ENCODE measurements at regions not wholly inside any gene's neighbourhood (a gene's known extent, or its start where the extent isn't known, plus 50 kb on each side); places are given as distances from the start of the nearest gene placed in this dataset.

DNA sequence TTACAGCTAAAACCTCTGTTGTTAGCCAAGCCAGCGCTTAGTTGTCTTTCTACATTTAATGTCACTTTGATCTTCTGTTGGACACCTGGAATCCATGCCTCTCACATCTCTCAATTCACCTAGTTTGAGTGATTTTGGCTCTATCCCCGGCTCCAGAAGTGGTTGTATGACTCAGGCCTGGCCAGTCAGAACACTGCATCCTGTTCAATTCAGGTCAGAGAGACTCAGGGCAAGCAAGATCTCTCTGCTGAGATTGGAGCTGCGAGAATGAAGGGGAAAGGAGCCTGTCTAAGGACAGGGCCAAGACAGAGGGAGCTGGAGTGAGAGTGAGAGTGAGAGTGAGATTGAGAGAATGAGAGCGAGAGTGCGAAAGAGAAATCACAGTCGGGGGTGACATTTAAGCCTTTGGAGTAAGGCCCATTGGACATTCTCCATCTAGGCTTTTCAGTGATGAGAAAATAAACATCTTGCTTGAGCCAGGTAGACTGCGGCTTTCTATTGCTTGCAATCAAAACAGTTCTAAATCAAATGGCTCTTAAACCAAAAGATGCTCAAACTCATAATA is 83.3 kb upstream of the DYNC1I1 start:
- intact Hi-C loops (cut with DNase I): loop anchor here (5.0 kb wide), 2 partner anchors 162 to 177 kb away; no protein-coding TSS in a partner anchor
- DNase-seq: peak; percentile 76
- Histone ChIP-seq H3K4me1 (peaks cover 0 to 4% of the 10 kb centered on the region in 2 donors), H3K4me3 (replicated peaks in 1 of 3) (no peak overlapping the region), H3K27me3 (no peaks in the 10 kb centered on the region), H3K36me3 (no peaks in the 10 kb centered on the region), H3K9me3 (no peaks in the 10 kb centered on the region), H3K27ac (peak overlapping the region in 1 of 3 donors; percentile 26)
- WGBS, 2 donors: 36 to 39% methylated on average over 7 of the region's 7 CpGs
- TF ChIP-seq, protein P1, sequence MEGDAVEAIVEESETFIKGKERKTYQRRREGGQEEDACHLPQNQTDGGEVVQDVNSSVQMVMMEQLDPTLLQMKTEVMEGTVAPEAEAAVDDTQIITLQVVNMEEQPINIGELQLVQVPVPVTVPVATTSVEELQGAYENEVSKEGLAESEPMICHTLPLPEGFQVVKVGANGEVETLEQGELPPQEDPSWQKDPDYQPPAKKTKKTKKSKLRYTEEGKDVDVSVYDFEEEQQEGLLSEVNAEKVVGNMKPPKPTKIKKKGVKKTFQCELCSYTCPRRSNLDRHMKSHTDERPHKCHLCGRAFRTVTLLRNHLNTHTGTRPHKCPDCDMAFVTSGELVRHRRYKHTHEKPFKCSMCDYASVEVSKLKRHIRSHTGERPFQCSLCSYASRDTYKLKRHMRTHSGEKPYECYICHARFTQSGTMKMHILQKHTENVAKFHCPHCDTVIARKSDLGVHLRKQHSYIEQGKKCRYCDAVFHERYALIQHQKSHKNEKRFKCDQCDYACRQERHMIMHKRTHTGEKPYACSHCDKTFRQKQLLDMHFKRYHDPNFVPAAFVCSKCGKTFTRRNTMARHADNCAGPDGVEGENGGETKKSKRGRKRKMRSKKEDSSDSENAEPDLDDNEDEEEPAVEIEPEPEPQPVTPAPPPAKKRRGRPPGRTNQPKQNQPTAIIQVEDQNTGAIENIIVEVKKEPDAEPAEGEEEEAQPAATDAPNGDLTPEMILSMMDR (IDR thresholded peaks at IDR 0.05): no peak
- no peak for TF ChIP-seq POLR2A (IDR thresholded peaks at IDR 0.05)

DNA sequence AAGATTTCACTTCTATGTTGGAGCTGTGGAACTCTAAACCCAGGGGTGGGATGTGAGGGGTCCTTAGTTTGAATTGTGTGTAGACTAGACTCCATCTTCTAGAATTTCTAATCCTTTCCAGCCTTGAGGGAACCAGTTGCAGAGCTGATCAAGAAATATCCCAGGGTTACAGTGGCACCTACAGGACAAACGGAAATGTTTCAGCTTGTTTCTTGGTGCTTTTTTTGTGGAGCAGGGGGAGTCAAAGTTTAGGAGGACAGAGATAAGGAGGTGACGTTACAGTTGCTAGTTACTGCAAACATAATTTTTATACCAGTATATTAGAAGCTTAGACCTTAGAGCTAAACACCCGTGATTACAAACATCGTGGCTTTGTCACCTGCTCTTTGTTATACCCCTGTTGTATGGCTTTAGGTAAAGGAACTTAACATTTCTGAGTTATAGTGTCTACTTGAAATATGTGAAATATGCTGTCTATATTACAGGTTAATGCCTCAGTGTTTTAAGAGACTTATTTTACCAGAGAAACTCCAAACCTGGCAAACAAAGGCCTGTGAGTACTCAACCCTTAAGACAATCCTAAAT is 84.5 kb upstream of the DYNC1I1 start:
- Histone ChIP-seq H3K4me3 (replicated peaks in 1 of 3) (no peak overlapping the region), H3K9me3 (no peaks in the 10 kb centered on the region), H3K27ac (no peak overlapping the region), H3K27me3 (no peaks in the 10 kb centered on the region), H3K36me3 (no peaks in the 10 kb centered on the region), H3K4me1 (peaks cover 4 to 10% of the 10 kb centered on the region in 2 donors)
- TF ChIP-seq POLR2A (IDR thresholded peaks at IDR 0.05): no peak
- TF ChIP-seq, protein P1 (IDR thresholded peaks at IDR 0.05): peak in 2 of 6 experiments; percentile 10 to 33
- 37 to 47% methylated on average over 4 of the region's 4 CpGs for WGBS, 2 donors
- DNase-seq: no peak
- intact Hi-C loops (cut with DNase I): loop anchor here (5.0 kb wide), 2 partner anchors 161 to 176 kb away; no protein-coding TSS in a partner anchor

DNA sequence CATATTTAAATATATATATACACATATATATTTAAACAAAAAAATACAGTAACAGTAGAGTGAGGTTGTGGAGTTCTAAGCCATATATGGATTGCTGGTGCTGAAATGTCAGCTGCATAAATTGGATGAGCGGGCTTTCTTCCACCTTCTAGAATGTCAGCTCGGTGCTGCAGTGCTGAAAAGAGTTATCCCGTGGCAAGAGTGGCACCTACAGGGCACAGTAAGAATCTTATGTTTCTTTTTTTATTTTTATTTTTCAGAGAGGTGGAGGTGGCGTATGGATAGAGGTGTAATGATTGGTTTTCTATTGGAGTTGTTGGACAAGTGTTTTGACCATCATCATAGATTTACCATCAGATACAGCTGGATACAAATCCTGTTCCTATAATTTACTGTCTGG is 86.2 kb upstream of the DYNC1I1 start:
- intact Hi-C loops (cut with DNase I): loop anchor here (5.0 kb wide), 2 partner anchors 159 to 174 kb away; no protein-coding TSS in a partner anchor
- H3K4me1 ChIP-seq: peaks cover 4 to 10% of the 10 kb centered on the region in 2 donors
- H3K4me3 ChIP-seq (replicated peaks in 1 of 3): no peak overlapping the region
- DNase-seq: peak; percentile 57 to 61
- H3K27ac ChIP-seq: no peak overlapping the region
- 13 to 20% methylated on average over 4 of the region's 4 CpGs for WGBS, 2 donors
- no peaks in the 10 kb centered on the region for H3K27me3 ChIP-seq
- H3K9me3 ChIP-seq: no peaks in the 10 kb centered on the region
- no peak for TF ChIP-seq POLR2A (IDR thresholded peaks at IDR 0.05)
- TF ChIP-seq, protein P1 (IDR thresholded peaks at IDR 0.05): peak in 5 of 6 experiments; percentile 11 to 84 (median 59)
- no peaks in the 10 kb centered on the region for H3K36me3 ChIP-seq

DNA sequence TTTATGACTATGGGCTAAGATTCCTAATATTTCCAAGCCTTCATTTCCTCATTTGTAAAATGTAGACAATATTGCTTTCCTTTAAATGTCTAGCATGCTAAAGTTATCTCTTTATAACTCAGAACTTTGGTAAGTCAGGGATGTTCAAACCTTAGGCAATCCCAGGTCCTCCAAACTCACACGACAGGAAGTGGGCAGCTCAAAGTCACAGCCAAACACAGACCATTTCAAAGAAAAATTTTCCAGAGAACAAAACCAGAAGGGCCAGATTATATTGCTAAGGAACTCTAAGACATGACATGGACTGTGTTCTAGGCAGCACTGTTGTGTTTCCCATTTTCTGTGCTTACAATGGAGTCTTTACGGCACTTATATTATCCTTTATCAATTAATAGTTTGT is 87.8 kb upstream of the DYNC1I1 start:
- Histone ChIP-seq H3K36me3 (no peaks in the 10 kb centered on the region), H3K4me3 (replicated peaks in 1 of 3) (no peak overlapping the region), H3K4me1 (peaks cover 4 to 10% of the 10 kb centered on the region in 2 donors), H3K27ac (no peak overlapping the region), H3K27me3 (no peaks in the 10 kb centered on the region), H3K9me3 (no peaks in the 10 kb centered on the region)
- TF ChIP-seq POLR2A (IDR thresholded peaks at IDR 0.05): no peak
- TF ChIP-seq, protein P1 (IDR thresholded peaks at IDR 0.05): no peak
- 87 to 94% methylated on average over 2 of the region's 2 CpGs for WGBS, 2 donors
- intact Hi-C loops (cut with DNase I): no loop called here
- DNase-seq: no peak

DNA sequence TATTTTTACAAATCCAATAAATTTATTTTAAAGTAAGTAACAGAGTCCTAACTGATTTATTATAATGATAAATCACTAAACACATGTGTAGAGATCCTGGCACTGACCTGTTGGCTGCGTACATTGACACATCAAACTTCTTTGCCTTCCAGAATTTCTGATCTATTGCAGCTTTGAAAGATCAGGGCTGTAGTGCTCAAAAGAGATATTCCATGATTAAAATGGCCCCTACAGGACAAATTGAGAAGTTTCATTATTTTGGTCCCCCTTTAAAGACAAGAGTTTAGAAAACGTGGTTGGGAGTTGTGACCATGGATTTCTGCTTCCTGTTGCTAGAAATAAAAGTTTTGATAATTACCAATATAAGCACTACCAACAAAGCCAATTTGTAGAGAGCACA is 87.7 kb upstream of the PDK4 start:
- peak overlapping the region in 1 of 3 donors; percentile 34 for H3K27ac ChIP-seq
- intact Hi-C loops (cut with DNase I): no loop called here
- WGBS, 2 donors: 10 to 27% methylated on average over 2 of the region's 2 CpGs
- H3K4me1 ChIP-seq: peaks cover 4 to 10% of the 10 kb centered on the region in 2 donors
- no peak overlapping the region for H3K4me3 ChIP-seq (replicated peaks in 1 of 3)
- DNase-seq: no peak
- H3K36me3 ChIP-seq: no peaks in the 10 kb centered on the region
- no peaks in the 10 kb centered on the region for H3K9me3 ChIP-seq
- TF ChIP-seq, protein P1 (IDR thresholded peaks at IDR 0.05): peak; percentile 27 to 80 (median 64)
- no peak for TF ChIP-seq POLR2A (IDR thresholded peaks at IDR 0.05)
- no peaks in the 10 kb centered on the region for H3K27me3 ChIP-seq
